A673 (cell line): ENCODE measurements at regions not wholly inside any gene's neighbourhood (a gene's known extent, or its start where the extent isn't known, plus 50 kb on each side); places are given as distances from the start of the nearest gene placed in this dataset.

Experiments used
- BruUV-seq: library from RNA; stranded (reverse); fragments of 400-500 nt; replicated peaks from 2 replicates; lab custom pipeline; 2021; lab: Mats Ljungman, UMichigan
- CTCF ChIA-PET: fragments of 300-600 bp; sonication (Branson Sonifier 250); formaldehyde crosslinking; loops from one replicate; lab custom pipeline; 2022; ENCODE audit warnings: antibody characterized with exemption; lab: Charles Lee
- POLR2A ChIA-PET: fragments of 300-600 bp; sonication (Branson Sonifier 250); formaldehyde crosslinking; loops from one replicate; lab custom pipeline; 2022; ENCODE audit warnings: antibody characterized with exemption; ENCODE audit not compliant: low non-redundant PET; lab: Charles Lee
- DNase-seq: peaks from one replicate; pipeline ENCODE4 v3.0.0-alpha.2; 2015; ENCODE audit warnings: low spot score
- H3K27ac ChIP-seq: fragments of 200-600 bp; sonication (generic); 2 replicates; pipeline ENCODE4 v1.5.1; 2016; ENCODE audit warnings: mixed run types, low read depth, mild to moderate bottlenecking, mixed read lengths, antibody characterized with exemption, low read length; ENCODE audit not compliant: poor library complexity, severe bottlenecking
- H3K27me3 ChIP-seq: fragments of 200-600 bp; sonication (generic); replicated peaks from 2 replicates; pipeline ENCODE4 v1.6.1; 2017; ENCODE audit warnings: mixed run types, low read depth, mild to moderate bottlenecking, mixed read lengths, antibody characterized with exemption, low read length; ENCODE audit not compliant: insufficient read depth, poor library complexity
- H3K36me3 ChIP-seq: fragments of 200-600 bp; sonication (generic); 2 replicates; pipeline ENCODE4 v1.6.1; 2016; ENCODE audit warnings: mixed run types, mild to moderate bottlenecking, mixed read lengths, antibody characterized with exemption, low read length; ENCODE audit not compliant: insufficient read depth, poor library complexity, severe bottlenecking
- H3K4me1 ChIP-seq: fragments of 200-600 bp; sonication (generic); 2 replicates; pipeline ENCODE4 v1.6.1; 2017; ENCODE audit warnings: mixed run types, mild to moderate bottlenecking, mixed read lengths, antibody characterized with exemption, low read length; ENCODE audit not compliant: insufficient read depth, poor library complexity, severe bottlenecking
- H3K4me3 ChIP-seq: fragments of 200-600 bp; sonication (generic); 2 replicates; pipeline ENCODE4 v1.5.1; 2016; ENCODE audit warnings: low read depth, mixed run types, mild to moderate bottlenecking, mixed read lengths, low read length; ENCODE audit not compliant: poor library complexity, severe bottlenecking
- H3K9me3 ChIP-seq: fragments of 200-600 bp; sonication (generic); 2 replicates; pipeline ENCODE4 v1.6.1; 2016; ENCODE audit warnings: mixed run types, low read depth, mild to moderate bottlenecking, mixed read lengths, antibody characterized with exemption, low read length; ENCODE audit not compliant: poor library complexity, severe bottlenecking
- EZH2 ChIP-seq: fragments of 200-600 bp; sonication (generic); IDR thresholded peaks from 2 replicates; pipeline ENCODE4 v1.6.1; 2017; ENCODE audit warnings: borderline replicate concordance, low read depth, mild to moderate bottlenecking, mixed read lengths, antibody characterized with exemption, low read length; ENCODE audit not compliant: poor library complexity, severe bottlenecking
- intact Hi-C: fragments of 100-400 bp; cut with micrococcal nuclease; formaldehyde crosslinking; loops from one replicate; pipeline ENCODE4 v1.10.0; 2022; ENCODE audit not compliant: unreplicated experiment
- TF ChIP-seq, protein P1 (sequence below): fragments of 300-800, 200-600 bp; sonication (generic); conservative IDR thresholded peaks from 2 replicates; pipeline ENCODE4 v1.5.1; 2017; ENCODE audit warnings: low read depth, mild to moderate bottlenecking, antibody characterized with exemption, low read length, moderate library complexity, mixed read lengths

GRCh38 chr12:77337362-77337761 lies 272.0 kb upstream of the E2F7 start:
- DNase-seq = no peak

DNA sequence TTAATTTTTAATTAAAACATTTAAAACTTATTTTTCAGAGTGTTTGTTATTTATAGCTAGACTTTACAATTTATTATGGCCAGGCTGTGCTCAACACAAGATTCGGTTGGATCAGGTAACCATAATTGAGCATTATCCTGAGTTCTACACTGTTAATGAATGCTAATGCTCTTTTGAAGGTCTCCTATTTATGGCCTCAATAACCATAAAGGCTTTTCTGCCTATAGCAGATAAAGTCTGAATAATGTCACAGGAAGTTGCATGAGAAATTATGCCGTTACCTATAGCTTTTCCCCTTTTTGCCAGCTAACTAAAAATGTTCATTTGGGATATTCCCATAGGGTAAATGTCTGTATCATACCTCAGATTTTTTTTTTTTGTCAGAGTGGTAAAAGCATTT lies 269.4 kb upstream of the E2F7 start:
- DNase-seq = no peak
- Histone ChIP-seq H3K27me3 (peaks cover 32% of the 10 kb centered on the region), H3K9me3 (no peaks in the 10 kb centered on the region), H3K27ac (no peak overlapping the region), H3K4me3 (no peak overlapping the region), H3K36me3 (no peaks in the 10 kb centered on the region), H3K4me1 (no peaks in the 10 kb centered on the region)
- no TSS peak for BruUV-seq
- TF ChIP-seq, protein P1, sequence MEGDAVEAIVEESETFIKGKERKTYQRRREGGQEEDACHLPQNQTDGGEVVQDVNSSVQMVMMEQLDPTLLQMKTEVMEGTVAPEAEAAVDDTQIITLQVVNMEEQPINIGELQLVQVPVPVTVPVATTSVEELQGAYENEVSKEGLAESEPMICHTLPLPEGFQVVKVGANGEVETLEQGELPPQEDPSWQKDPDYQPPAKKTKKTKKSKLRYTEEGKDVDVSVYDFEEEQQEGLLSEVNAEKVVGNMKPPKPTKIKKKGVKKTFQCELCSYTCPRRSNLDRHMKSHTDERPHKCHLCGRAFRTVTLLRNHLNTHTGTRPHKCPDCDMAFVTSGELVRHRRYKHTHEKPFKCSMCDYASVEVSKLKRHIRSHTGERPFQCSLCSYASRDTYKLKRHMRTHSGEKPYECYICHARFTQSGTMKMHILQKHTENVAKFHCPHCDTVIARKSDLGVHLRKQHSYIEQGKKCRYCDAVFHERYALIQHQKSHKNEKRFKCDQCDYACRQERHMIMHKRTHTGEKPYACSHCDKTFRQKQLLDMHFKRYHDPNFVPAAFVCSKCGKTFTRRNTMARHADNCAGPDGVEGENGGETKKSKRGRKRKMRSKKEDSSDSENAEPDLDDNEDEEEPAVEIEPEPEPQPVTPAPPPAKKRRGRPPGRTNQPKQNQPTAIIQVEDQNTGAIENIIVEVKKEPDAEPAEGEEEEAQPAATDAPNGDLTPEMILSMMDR = no peak
- intact Hi-C loops = no loop called here
- POLR2A ChIA-PET = no interaction called here
- CTCF ChIA-PET = interaction anchor here (1.0 kb wide), 1 partner anchor 10 kb away, joined by 4 read pairs; no protein-coding TSS in a partner anchor

More at GRCh38 chr12:77337362-77337761, 272.0 kb upstream of the E2F7 start:
- no peaks in the 10 kb centered on the region for H3K4me1 ChIP-seq
- H3K27me3 ChIP-seq = peaks cover 23% of the 10 kb centered on the region
- no peak overlapping the region for H3K27ac ChIP-seq
- ChIA-PET CTCF (no interaction called here), POLR2A (no interaction called here)
- no peaks in the 10 kb centered on the region for H3K36me3 ChIP-seq
- no TSS peak for BruUV-seq
- intact Hi-C loops = no loop called here
- H3K9me3 ChIP-seq = no peaks in the 10 kb centered on the region
- TF ChIP-seq, protein P1 = no peak
- no peak for TF ChIP-seq EZH2
- H3K4me3 ChIP-seq = no peak overlapping the region

DNA sequence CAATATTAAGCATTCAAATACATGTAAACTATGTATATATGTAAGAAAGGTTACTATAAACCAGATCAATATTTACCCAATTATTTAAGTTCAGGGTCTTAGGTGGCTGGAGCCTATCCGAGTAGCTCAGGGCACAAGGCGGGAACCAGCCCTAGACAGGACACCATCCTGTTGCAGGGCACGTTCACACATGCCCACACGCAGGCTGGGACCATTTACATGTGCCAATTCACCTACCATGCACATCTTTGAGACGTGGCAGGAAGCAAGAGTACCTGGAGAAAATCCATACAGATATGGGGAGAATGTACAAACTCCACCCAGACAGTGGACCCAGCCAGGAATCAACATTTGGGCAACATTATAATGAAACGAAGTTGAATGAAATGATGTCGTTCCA lies 263.0 kb upstream of the E2F7 start:
- Histone ChIP-seq H3K9me3 (no peaks in the 10 kb centered on the region), H3K27ac (no peak overlapping the region), H3K36me3 (no peaks in the 10 kb centered on the region), H3K4me3 (no peak overlapping the region), H3K4me1 (no peaks in the 10 kb centered on the region), H3K27me3 (peaks cover 71% of the 10 kb centered on the region)
- no peak for DNase-seq
- no TSS peak for BruUV-seq
- TF ChIP-seq EZH2 = no peak
- TF ChIP-seq, protein P1 = no peak
- intact Hi-C loops = no loop called here
- ChIA-PET POLR2A (no interaction called here), CTCF (no interaction called here)
